Right lobe of liver (tissue), 4 donors: ENCODE measurements at regions not wholly inside any gene's neighbourhood (a gene's known extent, or its start where the extent isn't known, plus 50 kb on each side); places are given as distances from the start of the nearest gene placed in this dataset.

Experiments
- POLR2A ChIP-seq: fragments of 450-650 bp; IDR thresholded peaks from one replicate; pipeline ENCODE4 v1.6.1; 2017; ENCODE audit warnings: antibody characterized with exemption, mild to moderate bottlenecking
- TF ChIP-seq, protein P1 (sequence below), 4 donors: fragments of 200-600 bp in 3 of 4; fragments of 450-650 bp in 1 of 4; IDR thresholded peaks; one replicate each; pipeline versions ENCODE4 v1.5.1 to v1.8.0; 2016 to 2022; ENCODE audit warnings: antibody characterized with exemption in 4 of 4, mild to moderate bottlenecking in 2 of 4
- donor health status: DM: no; HTN: no; CAD: no.
- donor health status: DM: no; HTN: no; CAD: no.
- donor health status: DM: no; HTN: yes; CAD: no.

DNA sequence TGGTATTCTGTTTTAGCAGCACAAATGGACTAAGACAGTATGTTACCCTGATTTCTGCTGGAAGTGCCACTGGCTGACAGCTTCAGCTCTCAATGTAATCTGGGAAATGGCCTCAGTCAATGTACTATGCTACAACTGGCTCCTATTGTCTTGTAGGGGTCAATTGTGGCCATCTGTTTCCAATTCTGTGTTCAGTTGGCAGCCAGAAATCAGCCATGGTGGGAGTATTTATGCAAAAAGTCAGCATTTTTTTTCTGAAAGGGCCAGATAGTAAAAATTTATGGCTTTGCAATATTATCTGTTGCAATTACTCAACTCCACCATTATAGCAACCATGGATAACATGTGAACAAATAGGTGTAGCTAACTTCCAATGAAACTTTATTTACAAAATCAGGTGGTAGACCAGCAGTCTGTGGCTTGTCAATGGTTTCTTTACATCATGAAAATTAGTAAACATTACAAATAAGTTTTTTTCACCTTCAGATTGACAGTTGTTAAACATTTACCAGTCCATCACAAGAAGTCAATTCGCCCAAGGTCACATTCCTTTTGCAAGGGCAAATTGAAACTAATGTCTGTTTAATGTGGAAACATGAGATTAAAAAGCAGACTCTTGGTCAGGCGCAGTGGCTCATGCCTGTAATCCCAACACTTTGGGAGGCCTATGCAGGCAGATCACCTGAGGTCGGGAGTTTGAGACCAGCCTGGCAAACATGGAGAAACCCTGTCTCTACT, 58.3 kb upstream of the TSHZ2 start:
- TF ChIP-seq, protein P1, sequence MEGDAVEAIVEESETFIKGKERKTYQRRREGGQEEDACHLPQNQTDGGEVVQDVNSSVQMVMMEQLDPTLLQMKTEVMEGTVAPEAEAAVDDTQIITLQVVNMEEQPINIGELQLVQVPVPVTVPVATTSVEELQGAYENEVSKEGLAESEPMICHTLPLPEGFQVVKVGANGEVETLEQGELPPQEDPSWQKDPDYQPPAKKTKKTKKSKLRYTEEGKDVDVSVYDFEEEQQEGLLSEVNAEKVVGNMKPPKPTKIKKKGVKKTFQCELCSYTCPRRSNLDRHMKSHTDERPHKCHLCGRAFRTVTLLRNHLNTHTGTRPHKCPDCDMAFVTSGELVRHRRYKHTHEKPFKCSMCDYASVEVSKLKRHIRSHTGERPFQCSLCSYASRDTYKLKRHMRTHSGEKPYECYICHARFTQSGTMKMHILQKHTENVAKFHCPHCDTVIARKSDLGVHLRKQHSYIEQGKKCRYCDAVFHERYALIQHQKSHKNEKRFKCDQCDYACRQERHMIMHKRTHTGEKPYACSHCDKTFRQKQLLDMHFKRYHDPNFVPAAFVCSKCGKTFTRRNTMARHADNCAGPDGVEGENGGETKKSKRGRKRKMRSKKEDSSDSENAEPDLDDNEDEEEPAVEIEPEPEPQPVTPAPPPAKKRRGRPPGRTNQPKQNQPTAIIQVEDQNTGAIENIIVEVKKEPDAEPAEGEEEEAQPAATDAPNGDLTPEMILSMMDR (IDR thresholded peaks at IDR 0.05) = no peak
- no peak for TF ChIP-seq POLR2A
